ENCODE measurements at regions not wholly inside any gene's neighbourhood (a gene's known extent, or its start where the extent isn't known, plus 50 kb on each side); places are given as distances from the start of the nearest gene placed in this dataset.

GRCh38 chr14:53881161-53881871 lies 75.3 kb downstream of the BMP4 start (continued):
- no peak for TF ChIP-seq STAT1 (IDR thresholded peaks at IDR 0.05; ENCODE audit: unreplicated experiment)

DNA sequence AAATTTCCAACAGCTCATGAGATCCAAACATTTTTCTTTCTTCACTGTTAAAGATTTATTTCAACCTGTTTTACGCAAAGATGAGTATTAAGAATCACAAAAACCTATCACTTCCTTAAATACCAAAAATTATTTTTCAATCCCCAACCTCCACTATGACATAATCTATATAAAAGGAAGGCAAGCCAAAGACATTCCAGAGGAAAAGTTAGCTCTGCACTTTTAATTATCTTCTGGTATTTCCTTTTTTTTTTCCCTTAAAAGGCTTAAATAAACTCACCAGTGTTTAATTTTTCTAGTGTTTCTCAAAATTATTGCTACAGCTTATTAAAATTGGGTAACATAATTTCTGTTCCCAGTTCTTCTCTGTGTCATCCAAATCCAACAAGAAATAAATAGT lies 75.9 kb downstream of the BMP4 start:
- H3K27me3 Mint-ChIP-seq (ENCODE audit: insufficient read depth, low read depth, poor library complexity), result no peaks in the 10 kb centered on the region
- H3K4me3 Mint-ChIP-seq, result no peak overlapping the region
- no peaks in the 10 kb centered on the region for H3K4me1 Mint-ChIP-seq

More for the DNA sequence above, 75.9 kb downstream of the BMP4 start:
- H3K4me1 ChIP-seq (ENCODE audit: insufficient read depth), result no peaks in the 10 kb centered on the region
- no peak overlapping the region for H3K4me3 ChIP-seq
- no peaks in the 10 kb centered on the region for H3K36me3 ChIP-seq (ENCODE audit: insufficient read depth)
- H3K9me2 ChIP-seq (ENCODE audit: insufficient read depth), result no peaks in the 10 kb centered on the region
- TF ChIP-seq POLR2AphosphoS5 (IDR thresholded peaks at IDR 0.05; ENCODE audit: low read depth) (no peak), ZNF114 (CRISPR knock-in tag; IDR thresholded peaks at IDR 0.05) (no peak), ETS1 (IDR thresholded peaks at IDR 0.05) (no peak), NANOG (IDR thresholded peaks at IDR 0.05; ENCODE audit: borderline replicate concordance) (no peak), ZNF331 (CRISPR knock-in tag; IDR thresholded peaks at IDR 0.05; ENCODE audit: low read depth) (no peak), EZH2phosphoT487 (IDR thresholded peaks at IDR 0.05; ENCODE audit: unreplicated experiment) (no peak), EZH2 (IDR thresholded peaks at IDR 0.05; ENCODE audit: low read depth, unreplicated experiment) (no peak), REST (IDR thresholded peaks at IDR 0.05; ENCODE audit: unreplicated experiment) (no peak), JUNB (IDR thresholded peaks at IDR 0.05; ENCODE audit: unreplicated experiment) (no peak), STAT1 (IDR thresholded peaks at IDR 0.05; ENCODE audit: unreplicated experiment) (no peak), CREB1 (CRISPR knock-in tag; IDR thresholded peaks at IDR 0.05; ENCODE audit: low read depth) (no peak)
- TF ChIP-seq, protein P1, sequence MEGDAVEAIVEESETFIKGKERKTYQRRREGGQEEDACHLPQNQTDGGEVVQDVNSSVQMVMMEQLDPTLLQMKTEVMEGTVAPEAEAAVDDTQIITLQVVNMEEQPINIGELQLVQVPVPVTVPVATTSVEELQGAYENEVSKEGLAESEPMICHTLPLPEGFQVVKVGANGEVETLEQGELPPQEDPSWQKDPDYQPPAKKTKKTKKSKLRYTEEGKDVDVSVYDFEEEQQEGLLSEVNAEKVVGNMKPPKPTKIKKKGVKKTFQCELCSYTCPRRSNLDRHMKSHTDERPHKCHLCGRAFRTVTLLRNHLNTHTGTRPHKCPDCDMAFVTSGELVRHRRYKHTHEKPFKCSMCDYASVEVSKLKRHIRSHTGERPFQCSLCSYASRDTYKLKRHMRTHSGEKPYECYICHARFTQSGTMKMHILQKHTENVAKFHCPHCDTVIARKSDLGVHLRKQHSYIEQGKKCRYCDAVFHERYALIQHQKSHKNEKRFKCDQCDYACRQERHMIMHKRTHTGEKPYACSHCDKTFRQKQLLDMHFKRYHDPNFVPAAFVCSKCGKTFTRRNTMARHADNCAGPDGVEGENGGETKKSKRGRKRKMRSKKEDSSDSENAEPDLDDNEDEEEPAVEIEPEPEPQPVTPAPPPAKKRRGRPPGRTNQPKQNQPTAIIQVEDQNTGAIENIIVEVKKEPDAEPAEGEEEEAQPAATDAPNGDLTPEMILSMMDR (conservative IDR thresholded peaks at IDR 0.05; ENCODE audit: low read depth in 2 of 2), result no peak
- TF ChIP-seq, protein P2, sequence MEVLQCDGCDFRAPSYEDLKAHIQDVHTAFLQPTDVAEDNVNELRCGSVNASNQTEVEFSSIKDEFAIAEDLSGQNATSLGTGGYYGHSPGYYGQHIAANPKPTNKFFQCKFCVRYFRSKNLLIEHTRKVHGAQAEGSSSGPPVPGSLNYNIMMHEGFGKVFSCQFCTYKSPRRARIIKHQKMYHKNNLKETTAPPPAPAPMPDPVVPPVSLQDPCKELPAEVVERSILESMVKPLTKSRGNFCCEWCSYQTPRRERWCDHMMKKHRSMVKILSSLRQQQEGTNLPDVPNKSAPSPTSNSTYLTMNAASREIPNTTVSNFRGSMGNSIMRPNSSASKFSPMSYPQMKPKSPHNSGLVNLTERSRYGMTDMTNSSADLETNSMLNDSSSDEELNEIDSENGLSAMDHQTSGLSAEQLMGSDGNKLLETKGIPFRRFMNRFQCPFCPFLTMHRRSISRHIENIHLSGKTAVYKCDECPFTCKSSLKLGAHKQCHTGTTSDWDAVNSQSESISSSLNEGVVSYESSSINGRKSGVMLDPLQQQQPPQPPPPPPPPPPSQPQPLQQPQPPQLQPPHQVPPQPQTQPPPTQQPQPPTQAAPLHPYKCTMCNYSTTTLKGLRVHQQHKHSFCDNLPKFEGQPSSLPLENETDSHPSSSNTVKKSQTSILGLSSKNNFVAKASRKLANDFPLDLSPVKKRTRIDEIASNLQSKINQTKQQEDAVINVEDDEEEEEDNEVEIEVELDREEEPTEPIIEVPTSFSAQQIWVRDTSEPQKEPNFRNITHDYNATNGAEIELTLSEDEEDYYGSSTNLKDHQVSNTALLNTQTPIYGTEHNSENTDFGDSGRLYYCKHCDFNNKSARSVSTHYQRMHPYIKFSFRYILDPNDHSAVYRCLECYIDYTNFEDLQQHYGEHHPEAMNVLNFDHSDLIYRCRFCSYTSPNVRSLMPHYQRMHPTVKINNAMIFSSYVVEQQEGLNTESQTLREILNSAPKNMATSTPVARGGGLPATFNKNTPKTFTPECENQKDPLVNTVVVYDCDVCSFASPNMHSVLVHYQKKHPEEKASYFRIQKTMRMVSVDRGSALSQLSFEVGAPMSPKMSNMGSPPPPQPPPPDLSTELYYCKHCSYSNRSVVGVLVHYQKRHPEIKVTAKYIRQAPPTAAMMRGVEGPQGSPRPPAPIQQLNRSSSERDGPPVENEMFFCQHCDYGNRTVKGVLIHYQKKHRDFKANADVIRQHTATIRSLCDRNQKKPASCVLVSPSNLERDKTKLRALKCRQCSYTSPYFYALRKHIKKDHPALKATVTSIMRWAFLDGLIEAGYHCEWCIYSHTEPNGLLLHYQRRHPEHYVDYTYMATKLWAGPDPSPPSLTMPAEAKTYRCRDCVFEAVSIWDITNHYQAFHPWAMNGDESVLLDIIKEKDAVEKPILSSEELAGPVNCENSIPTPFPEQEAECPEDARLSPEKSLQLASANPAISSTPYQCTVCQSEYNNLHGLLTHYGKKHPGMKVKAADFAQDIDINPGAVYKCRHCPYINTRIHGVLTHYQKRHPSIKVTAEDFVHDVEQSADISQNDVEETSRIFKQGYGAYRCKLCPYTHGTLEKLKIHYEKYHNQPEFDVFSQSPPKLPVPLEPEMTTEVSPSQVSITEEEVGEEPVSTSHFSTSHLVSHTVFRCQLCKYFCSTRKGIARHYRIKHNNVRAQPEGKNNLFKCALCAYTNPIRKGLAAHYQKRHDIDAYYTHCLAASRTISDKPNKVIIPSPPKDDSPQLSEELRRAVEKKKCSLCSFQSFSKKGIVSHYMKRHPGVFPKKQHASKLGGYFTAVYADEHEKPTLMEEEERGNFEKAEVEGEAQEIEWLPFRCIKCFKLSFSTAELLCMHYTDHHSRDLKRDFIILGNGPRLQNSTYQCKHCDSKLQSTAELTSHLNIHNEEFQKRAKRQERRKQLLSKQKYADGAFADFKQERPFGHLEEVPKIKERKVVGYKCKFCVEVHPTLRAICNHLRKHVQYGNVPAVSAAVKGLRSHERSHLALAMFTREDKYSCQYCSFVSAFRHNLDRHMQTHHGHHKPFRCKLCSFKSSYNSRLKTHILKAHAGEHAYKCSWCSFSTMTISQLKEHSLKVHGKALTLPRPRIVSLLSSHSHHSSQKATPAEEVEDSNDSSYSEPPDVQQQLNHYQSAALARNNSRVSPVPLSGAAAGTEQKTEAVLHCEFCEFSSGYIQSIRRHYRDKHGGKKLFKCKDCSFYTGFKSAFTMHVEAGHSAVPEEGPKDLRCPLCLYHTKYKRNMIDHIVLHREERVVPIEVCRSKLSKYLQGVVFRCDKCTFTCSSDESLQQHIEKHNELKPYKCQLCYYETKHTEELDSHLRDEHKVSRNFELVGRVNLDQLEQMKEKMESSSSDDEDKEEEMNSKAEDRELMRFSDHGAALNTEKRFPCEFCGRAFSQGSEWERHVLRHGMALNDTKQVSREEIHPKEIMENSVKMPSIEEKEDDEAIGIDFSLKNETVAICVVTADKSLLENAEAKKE (CRISPR knock-in tag; IDR thresholded peaks at IDR 0.05), result no peak
- ATAC-seq (no peak), DNase-seq (ENCODE audit: low spot score) (no peak)
- no peak overlapping the region for H3K27ac ChIP-seq (ENCODE audit: low read depth)
- Mint-ChIP-seq H3K27ac (no peak overlapping the region), H3K36me3 (ENCODE audit: low read depth) (no peaks in the 10 kb centered on the region), H3K9me3 (no peaks in the 10 kb centered on the region)
- no peaks in the 10 kb centered on the region for H3K79me2 ChIP-seq (replicated peaks; ENCODE audit: insufficient read depth)
- no peaks in the 10 kb centered on the region for H4K20me1 ChIP-seq (replicated peaks; ENCODE audit: insufficient read depth)
- H2AFZ ChIP-seq, result no peak overlapping the region
- H3K4me2 ChIP-seq, result no peak overlapping the region
- H3K27me3 ChIP-seq (ENCODE audit: insufficient read depth), result no peaks in the 10 kb centered on the region
- H3F3A ChIP-seq (replicated peaks; ENCODE audit: low read depth), result no peaks in the 10 kb centered on the region

Measured in GM23338 (cell line).